K562 (cell line): ENCODE measurements at regions not wholly inside any gene's neighbourhood (a gene's known extent, or its start where the extent isn't known, plus 50 kb on each side); places are given as distances from the start of the nearest gene placed in this dataset.
"Not testable (repeated sequence)": the region's sequence is repeated elsewhere in the genome, so short reads cannot be mapped to it uniquely, and the experiment has no call there.

Experiments used
- ATAC-seq: fragments of 200-7000 bp; cut with Tn5 transposase; 3 replicates; pipeline ENCODE4 v1.9.1; 2020; ENCODE audit warnings: moderate library complexity
- BruUV-seq: library from RNA; stranded (reverse); fragments of 400-500 nt; replicated peaks from 2 replicates; lab custom pipeline; 2021; lab: Mats Ljungman, UMichigan
- CTCF ChIA-PET: fragments of 300-600 bp; formaldehyde crosslinking; extraction: SDS; loops from one replicate; lab custom pipeline; 2021; ENCODE audit warnings: low intra/inter-chr PET ratio; lab: Yijun Ruan, JAX
- POLR2A ChIA-PET: fragments of 300-600, 350-650 bp; sonication (Branson Sonifier 250); formaldehyde crosslinking; extraction: SDS; loops from one replicate; lab custom pipeline; 2021; ENCODE audit warnings: antibody characterized with exemption, inconsistent platforms; lab: Yijun Ruan, JAX
- DNase-seq, 4 experiments: peaks; one replicate each; pipeline versions ENCODE4 v3.0.0 to v3.0.0-alpha.2; 2011 to 2018; ENCODE audit warnings: low spot score in 3 of 4, mixed read lengths in 3 of 4; ENCODE audit errors: extremely low read depth in 1 of 4
- FAIRE-seq: peaks from 2 replicates; lab custom pipeline; 2011; peaks lifted over from hg19 to GRCh38; lab: Jason Lieb, UNC
- H2AFZ ChIP-seq: 2 replicates; pipeline ENCODE4 v1.6.0; 2011; ENCODE audit warnings: low read depth, low read length, control low read depth, inconsistent platforms
- H3K27ac ChIP-seq: fragments of 200-600 bp; 3 replicates; pipeline ENCODE4 v1.8.0; 2011; ENCODE audit warnings: low read depth, mild to moderate bottlenecking, control low read depth, inconsistent platforms, low read length, moderate library complexity, mixed read lengths; ENCODE audit errors: extremely low read depth
- H3K27me3 ChIP-seq, 2 experiments: fragments of 300-600 bp in 1 of 2; 2 replicates in 1 of 2; 3 replicates in 1 of 2; pipeline versions ENCODE4 v1.6.0 to v1.8.0; 2011; ENCODE audit warnings: inconsistent platforms in 2 of 2, low read length in 2 of 2, mild to moderate bottlenecking in 1 of 2, mixed read lengths in 1 of 2, moderate library complexity in 1 of 2; ENCODE audit not compliant: control insufficient read depth in 2 of 2, insufficient read depth in 2 of 2
- H3K36me3 ChIP-seq: fragments of 300-600 bp; 3 replicates; pipeline ENCODE4 v1.8.0; 2011; ENCODE audit warnings: mild to moderate bottlenecking, low read length, inconsistent platforms; ENCODE audit not compliant: control insufficient read depth, insufficient read depth
- H3K4me1 ChIP-seq, 2 experiments: fragments of 200-600 bp in 1 of 2; replicated peaks in 1 of 2; 2 replicates in 1 of 2; 3 replicates in 1 of 2; pipeline versions ENCODE4 v1.5.1 to v1.8.0; 2011; ENCODE audit warnings: inconsistent platforms in 2 of 2, low read length in 2 of 2, mild to moderate bottlenecking in 1 of 2, mixed read lengths in 1 of 2, moderate library complexity in 1 of 2; ENCODE audit not compliant: control insufficient read depth in 2 of 2, insufficient read depth in 2 of 2
- H3K4me2 ChIP-seq: 2 replicates; pipeline ENCODE4 v1.6.1; 2011; ENCODE audit warnings: low read length, control low read depth, inconsistent platforms, mixed read lengths; ENCODE audit not compliant: insufficient read depth
- H3K4me3 ChIP-seq: fragments of 200-600 bp; sonication (generic), shearing (Covaris generic); 2 replicates; pipeline ENCODE4 v1.5.1; 2016; ENCODE audit warnings: control low read depth, inconsistent platforms
- H3K79me2 ChIP-seq: fragments of 200-600 bp; 3 replicates; pipeline ENCODE4 v1.8.0; 2011; ENCODE audit warnings: low read length, inconsistent platforms; ENCODE audit not compliant: control insufficient read depth, insufficient read depth
- H3K9ac ChIP-seq, 2 experiments: 2 replicates each; pipeline versions ENCODE4 v1.6.0 to v1.6.1; 2011; ENCODE audit warnings: low read depth in 2 of 2, low read length in 2 of 2, control low read depth in 1 of 2, inconsistent platforms in 1 of 2, mild to moderate bottlenecking in 1 of 2, mixed read lengths in 1 of 2; ENCODE audit not compliant: insufficient read depth in 1 of 2
- H3K9me1 ChIP-seq: one replicate; pipeline ENCODE4 v1.6.0; 2011; ENCODE audit warnings: inconsistent platforms, mild to moderate bottlenecking, low read length, moderate library complexity; ENCODE audit not compliant: control insufficient read depth, insufficient read depth
- H3K9me3 ChIP-seq: replicated peaks from 2 replicates; pipeline ENCODE4 v1.5.1; 2011; ENCODE audit warnings: low read depth, low read length, inconsistent platforms; ENCODE audit not compliant: control insufficient read depth, insufficient read depth
- H4K20me1 ChIP-seq: replicated peaks from 2 replicates; pipeline ENCODE4 v1.6.1; 2011; ENCODE audit warnings: low read length, inconsistent platforms, mixed read lengths; ENCODE audit not compliant: control insufficient read depth, insufficient read depth
- CEBPB ChIP-seq: fragments of 450-650 bp; IDR thresholded peaks from 2 replicates; pipeline ENCODE4 v1.6.1; 2016; ENCODE audit warnings: missing genetic modification characterization, missing compliant biosample characterization
- HINFP ChIP-seq: fragments of 450-650 bp; conservative IDR thresholded peaks from 2 replicates; pipeline ENCODE4 v1.6.1; 2016; ENCODE audit warnings: missing genetic modification characterization, low read depth, mild to moderate bottlenecking, control low read depth, missing compliant biosample characterization
- PCBP1 ChIP-seq: fragments of 200-400 bp; formaldehyde crosslinking; IDR thresholded peaks from 2 replicates; pipeline ENCODE4 v1.6.1; 2018; ENCODE audit warnings: mild to moderate bottlenecking, low read depth, low read length; ENCODE audit not compliant: poor library complexity, severe bottlenecking
- SAP30 ChIP-seq: fragments of 200-600 bp; sonication (generic); IDR thresholded peaks from 2 replicates; pipeline ENCODE4 v1.6.1; 2012; ENCODE audit warnings: borderline replicate concordance, low read depth, mild to moderate bottlenecking, moderate library complexity, low read length, control low read depth, inconsistent platforms; ENCODE audit not compliant: insufficient read depth, poor library complexity, severe bottlenecking
- TEAD1 ChIP-seq, 2 experiments: fragments of 450-650 bp in 1 of 2; sonication (generic) in 1 of 2; formaldehyde crosslinking; IDR thresholded peaks; 2 replicates each; pipeline versions ENCODE4 v1.4.0 to v1.8.0; 2020 to 2022; ENCODE audit warnings: mild to moderate bottlenecking in 2 of 2, missing genetic modification reagents in 1 of 2
- ZNF507 ChIP-seq: conservative IDR thresholded peaks from 2 replicates; pipeline ENCODE4 v1.6.1; 2017; ENCODE audit warnings: missing genetic modification characterization, missing compliant biosample characterization
- ZNF57 ChIP-seq: fragments of 450-650 bp; formaldehyde crosslinking; IDR thresholded peaks from 2 replicates; pipeline ENCODE4 v1.4.0; 2020; ENCODE audit warnings: mild to moderate bottlenecking, moderate library complexity
- WGBS: fragments of 100-300 bp; shearing (Covaris generic); methylation state at CpG from one replicate; pipeline ENCODE4 v1.1.6; 2016; ENCODE audit warnings: low coverage, mixed read lengths; ENCODE audit not compliant: insufficient coverage; ENCODE audit errors: missing lambda C conversion rate; 5-methylcytosine and 5-hydroxymethylcytosine counted together
- in situ Hi-C: fragments of 300-500 bp; cut with MboI; formaldehyde crosslinking; loops from 4 replicates; pipeline ENCODE4 v1.15.0; 2018; ENCODE audit warnings: inconsistent platforms, mixed read lengths
- intact Hi-C: fragments of 100-400 bp; cut with micrococcal nuclease; formaldehyde crosslinking; loops from 2 replicates; pipeline ENCODE4 v1.14.2; 2022

DNA sequence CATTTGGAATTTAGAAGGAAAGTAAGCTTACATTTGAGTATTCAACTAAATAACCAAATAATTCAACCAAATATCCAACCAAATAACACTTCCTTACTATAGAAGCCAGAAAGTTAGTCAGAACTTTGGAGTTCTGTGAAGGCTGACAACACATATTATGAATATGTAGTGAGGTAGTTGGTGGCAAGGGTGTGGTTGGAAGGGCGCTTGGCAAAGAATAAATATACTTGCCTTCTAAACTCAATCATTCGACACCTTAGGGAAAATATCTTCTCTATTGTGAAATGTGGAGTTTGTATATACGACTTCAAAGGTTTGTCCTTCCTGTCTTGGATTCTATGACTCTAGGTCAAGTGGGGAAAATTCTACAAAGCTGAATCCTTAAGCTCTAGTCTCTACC, 111.7 kb upstream of the OSTN start (continued):
- TF ChIP-seq TEAD1 (CRISPR knock-in tag; IDR thresholded peaks at IDR 0.05): no peak

- in situ Hi-C loops (no loop called here), intact Hi-C loops (no loop called here)
- DNase-seq (no peak), FAIRE-seq (no peak), ATAC-seq (no peak)
- no peak overlapping the region for H3K4me2 ChIP-seq
- TF ChIP-seq CEBPB (no peak), SAP30 (no peak), PCBP1 (no peak), ZNF507 (tag) (no peak), HINFP (tag) (no peak), ZNF57 (no peak)
- no peaks in the 10 kb centered on the region for H3K27me3 ChIP-seq
- H3K36me3 ChIP-seq: no peaks in the 10 kb centered on the region
- H3K79me2 ChIP-seq: no peaks in the 10 kb centered on the region
- H3K27ac ChIP-seq: no peak overlapping the region
- no peaks in the 10 kb centered on the region for H4K20me1 ChIP-seq
- H2AFZ ChIP-seq: no peak overlapping the region
- no peak overlapping the region for H3K4me3 ChIP-seq
- no peaks in the 10 kb centered on the region for H3K4me1 ChIP-seq
- 0% methylated on average over 3 of the region's 3 CpGs for WGBS
- no TSS peak for BruUV-seq
- no peaks in the 10 kb centered on the region; the same call in 1 of the 2 replicates for H3K9me3 ChIP-seq
- CTCF ChIA-PET: no interaction called here
- H3K9me1 ChIP-seq: no peaks in the 10 kb centered on the region
- H3K9ac ChIP-seq: no peak overlapping the region
- POLR2A ChIA-PET: no interaction called here
Observed at GRCh38 chr3:191085091-191085490, 114.0 kb upstream of the OSTN start.

DNA sequence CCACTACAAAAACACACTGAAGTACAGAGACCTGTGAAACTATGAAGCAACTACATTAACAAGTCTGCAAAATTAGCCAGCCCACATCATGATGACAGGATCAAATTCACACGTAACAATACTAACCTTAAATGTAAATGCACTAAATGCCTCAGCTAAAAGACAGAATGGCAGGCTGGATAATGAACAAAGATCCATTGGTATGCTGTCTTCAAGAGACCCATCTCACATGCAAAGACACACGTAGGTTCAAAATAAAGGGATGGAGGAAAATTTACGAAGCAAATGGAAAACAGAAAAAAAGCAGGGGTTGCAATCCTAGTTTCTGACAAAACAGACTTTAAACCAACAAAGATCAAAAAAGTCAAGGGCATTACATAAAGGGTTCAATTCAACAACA, 120.1 kb upstream of the OSTN start:
- ATAC-seq, H3K79me2 ChIP-seq, H3K9me1 ChIP-seq, H3K9me3 ChIP-seq, H3K9ac ChIP-seq, H3K27ac ChIP-seq, POLR2A ChIA-PET, H3K36me3 ChIP-seq, BruUV-seq, FAIRE-seq, in situ Hi-C loops, H3K4me2 ChIP-seq, H3K4me3 ChIP-seq, intact Hi-C loops, H3K4me1 ChIP-seq, H4K20me1 ChIP-seq, CTCF ChIA-PET, DNase-seq, H3K27me3 ChIP-seq, H2AFZ ChIP-seq: not testable (repeated sequence)
- WGBS: 0% methylated on average over 3 of the region's 3 CpGs
